SK-N-SH (cell line): ENCODE measurements at regions not wholly inside any gene's neighbourhood (a gene's known extent, or its start where the extent isn't known, plus 50 kb on each side); places are given as distances from the start of the nearest gene placed in this dataset.

Source experiments
- EZH2phosphoT487 ChIP-seq: fragments of 200-600 bp; sonication (generic); IDR thresholded peaks from 2 replicates; pipeline ENCODE4 v1.6.1; 2017; ENCODE audit warnings: low read depth, mixed run types, mild to moderate bottlenecking, antibody characterized with exemption, moderate library complexity, borderline replicate concordance
- NFIC ChIP-seq: IDR thresholded peaks from 2 replicates; pipeline ENCODE4 v1.4.0; 2012; ENCODE audit warnings: borderline replicate concordance
- SIN3A ChIP-seq: IDR thresholded peaks from 2 replicates; pipeline ENCODE4 v1.6.1; 2012; ENCODE audit warnings: low read depth, mild to moderate bottlenecking, low read length, moderate library complexity, borderline replicate concordance
- TAF1 ChIP-seq: IDR thresholded peaks from 2 replicates; pipeline ENCODE4 v1.6.1; 2012; ENCODE audit warnings: low read depth, mild to moderate bottlenecking, low read length, moderate library complexity, borderline replicate concordance
- TF ChIP-seq, protein P1 (sequence below): fragments of 200-600 bp; sonication (generic); IDR thresholded peaks from 2 replicates; pipeline ENCODE4 v1.6.1; 2017; ENCODE audit warnings: antibody characterized with exemption, mild to moderate bottlenecking, moderate library complexity

DNA sequence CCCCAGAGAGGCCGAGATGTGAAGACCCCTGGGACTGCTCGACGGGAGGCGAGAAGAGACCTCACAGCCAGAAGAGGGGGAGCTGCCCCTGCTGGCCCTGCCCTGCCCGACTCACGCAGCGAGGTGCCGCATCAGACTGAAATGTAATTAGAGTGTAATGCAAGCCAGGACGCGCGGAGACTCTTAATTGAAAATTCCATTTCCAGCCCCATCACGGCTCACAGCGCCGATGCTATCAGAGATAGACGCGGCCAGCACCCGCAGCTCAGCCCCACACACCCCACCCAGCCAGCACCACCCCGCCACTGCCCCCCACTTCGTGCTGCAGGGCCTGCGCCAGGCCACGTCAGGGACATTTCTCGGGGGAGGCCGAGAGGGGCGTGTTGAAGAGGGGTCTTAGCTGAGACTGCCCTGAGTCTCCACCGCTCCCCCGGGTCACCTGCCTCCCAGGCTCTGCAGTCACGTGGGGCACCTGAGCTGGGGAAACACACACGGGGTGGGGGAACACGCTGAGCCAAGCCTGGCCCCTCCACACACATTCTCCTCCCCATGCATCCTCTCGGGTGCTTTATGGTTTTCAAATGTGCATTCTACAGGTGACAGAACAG is 78.1 kb downstream of the TEX51 start:
- TF ChIP-seq SIN3A (no peak), TAF1 (no peak), NFIC (no peak), EZH2phosphoT487 (no peak)
- TF ChIP-seq, protein P1, sequence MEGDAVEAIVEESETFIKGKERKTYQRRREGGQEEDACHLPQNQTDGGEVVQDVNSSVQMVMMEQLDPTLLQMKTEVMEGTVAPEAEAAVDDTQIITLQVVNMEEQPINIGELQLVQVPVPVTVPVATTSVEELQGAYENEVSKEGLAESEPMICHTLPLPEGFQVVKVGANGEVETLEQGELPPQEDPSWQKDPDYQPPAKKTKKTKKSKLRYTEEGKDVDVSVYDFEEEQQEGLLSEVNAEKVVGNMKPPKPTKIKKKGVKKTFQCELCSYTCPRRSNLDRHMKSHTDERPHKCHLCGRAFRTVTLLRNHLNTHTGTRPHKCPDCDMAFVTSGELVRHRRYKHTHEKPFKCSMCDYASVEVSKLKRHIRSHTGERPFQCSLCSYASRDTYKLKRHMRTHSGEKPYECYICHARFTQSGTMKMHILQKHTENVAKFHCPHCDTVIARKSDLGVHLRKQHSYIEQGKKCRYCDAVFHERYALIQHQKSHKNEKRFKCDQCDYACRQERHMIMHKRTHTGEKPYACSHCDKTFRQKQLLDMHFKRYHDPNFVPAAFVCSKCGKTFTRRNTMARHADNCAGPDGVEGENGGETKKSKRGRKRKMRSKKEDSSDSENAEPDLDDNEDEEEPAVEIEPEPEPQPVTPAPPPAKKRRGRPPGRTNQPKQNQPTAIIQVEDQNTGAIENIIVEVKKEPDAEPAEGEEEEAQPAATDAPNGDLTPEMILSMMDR, result no peak
